ENCODE measurements at regions not wholly inside any gene's neighbourhood (a gene's known extent, or its start where the extent isn't known, plus 50 kb on each side); places are given as distances from the start of the nearest gene placed in this dataset.

- no peak for DNase-seq (ENCODE audit: low read depth in 2 of 2)
Observed at GRCh38 chr6:66489269-66489987, 782.4 kb upstream of the EYS start.

- DNase-seq (ENCODE audit: low read depth in 2 of 2) = no peak
Observed at GRCh38 chr6:66481216-66481615, 774.2 kb upstream of the EYS start.

GRCh38 chr6:66478705-66479104, 771.7 kb upstream of the EYS start:
- no peak for DNase-seq (ENCODE audit: low read depth in 2 of 2)

- no peak for DNase-seq (ENCODE audit: low read depth in 2 of 2)
Observed at GRCh38 chr6:66435321-66435720, 728.3 kb upstream of the EYS start.

GRCh38 chr6:66429210-66429609, 722.2 kb upstream of the EYS start:
- no peak for DNase-seq (ENCODE audit: low read depth in 2 of 2)

- DNase-seq (ENCODE audit: low read depth in 2 of 2) = no peak
Observed at GRCh38 chr6:66423047-66423446, 716.0 kb upstream of the EYS start.

GRCh38 chr6:66421570-66421969, 714.5 kb upstream of the EYS start:
- no peak for DNase-seq (ENCODE audit: low read depth in 2 of 2)

- DNase-seq (ENCODE audit: low read depth in 2 of 2) = no peak
Observed at GRCh38 chr6:66418906-66419305, 711.9 kb upstream of the EYS start.

GRCh38 chr6:66403966-66404365, 696.9 kb upstream of the EYS start:
- DNase-seq (ENCODE audit: low read depth in 2 of 2) = no peak

GRCh38 chr6:66402873-66403272, 695.8 kb upstream of the EYS start:
- DNase-seq (ENCODE audit: low read depth in 2 of 2) = no peak

- no peak for DNase-seq (ENCODE audit: low read depth in 2 of 2)
Observed at GRCh38 chr6:66396549-66396948, 689.5 kb upstream of the EYS start.

GRCh38 chr6:66396145-66396544, 689.1 kb upstream of the EYS start:
- no peak for DNase-seq (ENCODE audit: low read depth in 2 of 2)

- no peak for DNase-seq (ENCODE audit: low read depth in 2 of 2)
Observed at GRCh38 chr6:66390393-66390792, 683.4 kb upstream of the EYS start.

- DNase-seq (ENCODE audit: low read depth in 2 of 2) = no peak
Observed at GRCh38 chr6:66376001-66376400, 669.0 kb upstream of the EYS start.

- DNase-seq (ENCODE audit: low read depth in 2 of 2) = no peak
Observed at GRCh38 chr6:66369407-66369806, 662.4 kb upstream of the EYS start.

GRCh38 chr6:66362888-66363287, 655.9 kb upstream of the EYS start:
- no peak for DNase-seq (ENCODE audit: low read depth in 2 of 2)

GRCh38 chr6:66361886-66362285, 654.9 kb upstream of the EYS start:
- DNase-seq (ENCODE audit: low read depth in 2 of 2) = no peak

- no peak for DNase-seq (ENCODE audit: low read depth in 2 of 2)
Observed at GRCh38 chr6:66357781-66358180, 650.8 kb upstream of the EYS start.

GRCh38 chr6:66355471-66355870, 648.4 kb upstream of the EYS start:
- no peak for DNase-seq (ENCODE audit: low read depth in 2 of 2)

- DNase-seq (ENCODE audit: low read depth in 2 of 2) = no peak
Observed at GRCh38 chr6:66344796-66345195, 637.8 kb upstream of the EYS start.

GRCh38 chr6:66340736-66341135, 633.7 kb upstream of the EYS start:
- no peak for DNase-seq (ENCODE audit: low read depth in 2 of 2)

- DNase-seq (ENCODE audit: low read depth in 2 of 2) = no peak
Observed at GRCh38 chr6:66336176-66336575, 629.1 kb upstream of the EYS start.

- no peak for DNase-seq (ENCODE audit: low read depth in 2 of 2)
Observed at GRCh38 chr6:66328200-66328599, 621.2 kb upstream of the EYS start.

- DNase-seq (ENCODE audit: low read depth in 2 of 2) = no peak
Observed at GRCh38 chr6:66326228-66326627, 619.2 kb upstream of the EYS start.

All from activated CD4-positive, alpha-beta T cell treated with anti-CD3 and anti-CD28 coated beads for 24 hours (primary cell).